ENCODE measurements at regions not wholly inside any gene's neighbourhood (a gene's known extent, or its start where the extent isn't known, plus 50 kb on each side); places are given as distances from the start of the nearest gene placed in this dataset.

- ChIA-PET POLR2A (no interaction called here), CTCF (ENCODE audit: low intra/inter-chr PET ratio, low total read pairs) (no interaction called here)
- BruUV-seq (replicated peaks): no TSS peak
- Histone ChIP-seq H4K20me1 (ENCODE audit: insufficient read depth, low read length) (no peaks in the 10 kb centered on the region), H3K4me2 (ENCODE audit: low read depth, low read length) (no peak overlapping the region), H3K4me3 (replicated peaks in 1 of 3; ENCODE audit: insufficient read depth in 1 of 3, low read depth in 2 of 3, low read length in 3 of 3) (no peak overlapping the region), H3K79me2 (ENCODE audit: insufficient read depth, low read length) (no peaks in the 10 kb centered on the region), H2AFZ (ENCODE audit: low read length) (no peak overlapping the region), H3K27me3 (ENCODE audit: control insufficient read depth in 1 of 2, insufficient read depth in 2 of 2, low read length in 2 of 2) (no peaks in the 10 kb centered on the region), H3K36me3 (replicated peaks in 1 of 2; ENCODE audit: control insufficient read depth in 1 of 2, insufficient read depth in 2 of 2, low read length in 2 of 2) (no peaks in the 10 kb centered on the region), H3K4me1 (ENCODE audit: insufficient read depth, low read length) (no peaks in the 10 kb centered on the region), H3K9ac (ENCODE audit: insufficient read depth, low read depth, low read length) (no peak overlapping the region), H3K9me3 (ENCODE audit: low read length) (peaks cover 76% of the 10 kb centered on the region), H3K27ac (ENCODE audit: extremely low read length, insufficient read depth, low read length) (no peak overlapping the region)
- ATAC-seq (no peak), FAIRE-seq (no peak), DNase-seq (ENCODE audit: low spot score) (no peak)
- in situ Hi-C loops (cut with HindIII; ENCODE audit: extremely low pct_ligation_motif_present, low pct_unique_long_range_greater_than_20kb) (no loop called here), intact Hi-C loops (cut with micrococcal nuclease; ENCODE audit: unreplicated experiment) (no loop called here)
- TF ChIP-seq SIX1 (CRISPR knock-in tag; IDR thresholded peaks at IDR 0.05; ENCODE audit: borderline replicate concordance) (no peak), ARID5B (CRISPR knock-in tag; IDR thresholded peaks at IDR 0.05) (no peak), ZNF546 (CRISPR knock-in tag; conservative IDR thresholded peaks at IDR 0.05) (no peak)
- 0% methylated on average over 1 of the region's 1 CpG for WGBS (ENCODE audit: low lambda C conversion rate)
These were observed 608.4 kb downstream of the HDGFL1 start for GRCh38 chr6:23177806-23178205.

- Histone ChIP-seq H3K36me3 (replicated peaks in 1 of 2; ENCODE audit: control insufficient read depth in 1 of 2, insufficient read depth in 2 of 2, low read length in 2 of 2) (no peaks in the 10 kb centered on the region), H3K9me3 (ENCODE audit: low read length) (peaks cover 79% of the 10 kb centered on the region), H3K4me1 (ENCODE audit: insufficient read depth, low read length) (no peaks in the 10 kb centered on the region), H3K4me2 (ENCODE audit: low read depth, low read length) (no peak overlapping the region), H3K9ac (ENCODE audit: insufficient read depth, low read depth, low read length) (no peak overlapping the region), H3K79me2 (ENCODE audit: insufficient read depth, low read length) (no peaks in the 10 kb centered on the region), H3K27me3 (ENCODE audit: control insufficient read depth in 1 of 2, insufficient read depth in 2 of 2, low read length in 2 of 2) (no peaks in the 10 kb centered on the region), H3K4me3 (replicated peaks in 1 of 3; ENCODE audit: insufficient read depth in 1 of 3, low read depth in 2 of 3, low read length in 3 of 3) (no peak overlapping the region), H2AFZ (ENCODE audit: low read length) (no peak overlapping the region), H4K20me1 (ENCODE audit: insufficient read depth, low read length) (no peaks in the 10 kb centered on the region), H3K27ac (ENCODE audit: extremely low read length, insufficient read depth, low read length) (no peak overlapping the region)
- BruUV-seq (replicated peaks): no TSS peak
- no peak for TF ChIP-seq ATF2 (CRISPR knock-in tag; IDR thresholded peaks at IDR 0.05)
- TF ChIP-seq IKZF1 (IDR thresholded peaks at IDR 0.05): no peak
- no peak for TF ChIP-seq AKAP8 (CRISPR knock-in tag; IDR thresholded peaks at IDR 0.05)
- no peak for TF ChIP-seq SIN3B (IDR thresholded peaks at IDR 0.05; ENCODE audit: low read length)
- POLR2A ChIA-PET: no interaction called here
- no peak for FAIRE-seq
- CTCF ChIA-PET (ENCODE audit: low intra/inter-chr PET ratio, low total read pairs): no interaction called here
- in situ Hi-C loops (cut with HindIII; ENCODE audit: extremely low pct_ligation_motif_present, low pct_unique_long_range_greater_than_20kb) (no loop called here), intact Hi-C loops (cut with micrococcal nuclease; ENCODE audit: unreplicated experiment) (no loop called here)
- no peak for ATAC-seq
- WGBS (ENCODE audit: low lambda C conversion rate): 2% methylated on average over 4 of the region's 4 CpGs
- DNase-seq (ENCODE audit: low spot score): no peak
These were observed 610.6 kb downstream of the HDGFL1 start for GRCh38 chr6:23179994-23180393.

All from HepG2 (cell line).